HK-2 (cell line): ENCODE measurements at regions not wholly inside any gene's neighbourhood (a gene's known extent, or its start where the extent isn't known, plus 50 kb on each side); places are given as distances from the start of the nearest gene placed in this dataset.

Experiments
- DNase-seq: peaks from one replicate; pipeline ENCODE4 v3.0.0-alpha.2; 2018; ENCODE audit not compliant: unreplicated experiment

DNA sequence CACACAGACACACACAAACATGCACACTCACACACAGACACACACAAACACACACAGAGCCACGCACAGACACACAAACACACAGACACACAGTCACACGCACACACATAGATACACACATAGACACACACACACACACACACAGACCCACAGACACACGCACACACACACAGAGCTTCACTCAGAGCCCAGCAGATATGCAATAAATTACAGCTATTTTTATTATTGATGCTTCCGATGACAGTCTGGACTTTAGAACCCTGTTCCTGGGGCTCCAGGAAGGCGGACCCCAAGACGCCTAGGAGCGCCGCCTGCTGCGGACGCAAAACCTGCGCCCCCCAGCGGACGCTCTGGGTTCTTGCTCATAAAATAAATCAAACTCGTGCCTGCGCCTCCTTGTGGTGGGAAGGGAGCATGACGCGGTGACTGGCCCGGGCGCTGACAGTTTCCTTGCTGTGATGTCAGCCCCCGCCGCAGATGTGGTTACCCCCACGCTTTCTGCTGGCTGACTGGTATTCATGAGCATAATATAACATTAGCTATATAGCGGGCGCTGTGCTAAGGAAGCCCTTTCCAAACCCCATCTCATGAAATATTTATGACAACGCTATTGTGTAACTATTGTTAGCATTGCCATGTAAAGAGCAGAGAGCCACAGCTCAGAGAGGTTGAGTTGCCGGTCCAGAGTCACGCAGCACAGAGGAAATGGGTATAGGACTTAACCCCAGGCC, 64.4 kb upstream of the TM9SF2 start:
- DNase-seq = peak; percentile 83

GRCh38 chr13:99439048-99439447, 62.2 kb upstream of the TM9SF2 start:
- DNase-seq = no peak

- DNase-seq = no peak
Observed at GRCh38 chr13:99439850-99440604, 61.2 kb upstream of the TM9SF2 start.

DNA sequence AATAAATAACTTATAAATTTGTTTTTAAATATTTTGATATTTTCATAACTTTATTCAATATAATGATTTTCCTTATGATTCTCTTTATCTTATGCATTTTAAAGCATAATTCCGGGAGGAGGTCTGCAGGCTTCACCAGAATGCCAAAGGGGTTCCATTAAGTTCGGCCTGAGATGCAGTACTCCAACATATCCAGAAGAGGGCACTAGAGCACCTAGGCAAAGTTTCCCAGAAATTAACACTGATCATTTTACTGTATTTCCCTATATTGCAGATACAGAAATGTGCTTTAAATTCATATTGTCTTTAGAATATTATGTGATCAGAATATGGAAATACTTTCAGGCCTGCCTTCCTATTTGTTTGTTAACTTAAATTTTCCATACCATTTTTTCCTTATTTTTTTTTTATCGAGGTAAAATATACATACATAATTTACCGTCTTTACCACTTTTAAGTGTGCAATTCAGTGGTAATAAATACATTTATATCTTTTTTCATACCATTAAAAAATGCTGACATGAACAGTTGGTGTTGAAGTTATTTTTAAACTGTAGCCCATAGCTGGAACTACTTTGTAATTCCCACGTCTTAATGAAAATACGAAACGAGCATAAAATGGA, 58.9 kb upstream of the TM9SF2 start:
- no peak for DNase-seq

DNA sequence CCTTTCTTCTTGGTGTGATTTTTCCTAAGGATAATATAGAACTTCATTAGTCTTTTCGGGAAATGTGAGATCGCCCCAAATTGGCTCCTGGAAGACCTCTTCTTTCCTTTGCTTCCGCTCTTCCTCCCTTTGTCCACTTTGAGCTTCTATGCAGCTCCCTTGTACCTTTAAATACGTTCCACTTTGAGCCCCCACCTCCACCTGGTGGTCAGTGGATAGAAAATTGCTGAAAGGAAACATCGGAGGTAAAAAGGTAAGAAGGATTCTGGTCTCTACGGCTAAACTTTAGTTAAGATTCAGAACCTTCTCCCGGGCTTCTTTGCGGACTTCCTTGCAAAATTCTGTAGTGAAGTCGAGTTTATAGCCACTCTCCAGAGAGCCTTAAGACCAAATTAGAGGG, 55.0 kb upstream of the TM9SF2 start:
- no peak for DNase-seq

DNA sequence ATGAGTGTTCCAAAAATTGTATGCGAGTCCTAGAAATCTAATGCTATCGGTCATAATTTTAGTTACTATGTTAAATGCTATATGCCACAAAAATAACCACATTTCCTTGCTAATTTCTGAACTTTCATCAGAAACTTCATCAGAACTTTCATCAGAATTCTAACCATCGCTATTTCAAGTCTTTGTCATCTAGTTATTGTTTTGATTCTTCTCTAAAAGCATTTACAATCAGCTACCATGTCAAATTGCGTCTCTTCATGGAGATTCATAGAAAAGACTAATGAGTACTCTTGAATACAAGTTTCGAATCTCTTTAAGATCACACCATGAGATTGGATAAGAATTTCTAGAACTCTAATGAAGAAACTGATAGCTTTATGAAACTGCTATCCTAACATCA, 52.7 kb upstream of the TM9SF2 start:
- DNase-seq = no peak

GRCh38 chr13:99450416-99450815, 50.9 kb upstream of the TM9SF2 start:
- no peak for DNase-seq
